ENCODE measurements at regions not wholly inside any gene's neighbourhood (a gene's known extent, or its start where the extent isn't known, plus 50 kb on each side); places are given as distances from the start of the nearest gene placed in this dataset.
"Not testable (repeated sequence)": the region's sequence is repeated elsewhere in the genome, so short reads cannot be mapped to it uniquely, and the experiment has no call there.

- no peak for DNase-seq
These were observed 445.0 kb upstream of the TRPC7 start for GRCh38 chr5:136810261-136810801.

- peak; percentile 5 for DNase-seq
These were observed 444.0 kb upstream of the TRPC7 start for GRCh38 chr5:136809382-136809781.

DNA sequence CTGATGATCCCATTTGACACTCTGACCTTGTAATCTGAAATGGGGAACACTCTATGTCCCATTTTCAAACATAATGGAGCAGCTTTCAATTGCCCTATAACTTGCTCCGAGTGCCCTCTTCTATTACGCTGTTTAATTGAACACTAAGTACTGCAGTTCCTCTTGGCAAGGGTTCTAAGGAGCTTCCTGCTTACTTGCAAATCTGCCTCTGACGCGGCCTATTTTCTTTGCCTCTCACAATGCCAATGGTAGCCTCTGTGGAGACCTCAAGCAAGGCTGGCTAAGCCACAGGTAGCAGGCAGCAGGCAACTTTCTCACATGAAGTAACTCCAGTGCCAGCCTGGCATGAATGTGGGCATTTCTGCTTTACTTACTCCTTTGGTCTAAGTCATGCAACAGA, 443.4 kb upstream of the TRPC7 start:
- no peak for DNase-seq

DNA sequence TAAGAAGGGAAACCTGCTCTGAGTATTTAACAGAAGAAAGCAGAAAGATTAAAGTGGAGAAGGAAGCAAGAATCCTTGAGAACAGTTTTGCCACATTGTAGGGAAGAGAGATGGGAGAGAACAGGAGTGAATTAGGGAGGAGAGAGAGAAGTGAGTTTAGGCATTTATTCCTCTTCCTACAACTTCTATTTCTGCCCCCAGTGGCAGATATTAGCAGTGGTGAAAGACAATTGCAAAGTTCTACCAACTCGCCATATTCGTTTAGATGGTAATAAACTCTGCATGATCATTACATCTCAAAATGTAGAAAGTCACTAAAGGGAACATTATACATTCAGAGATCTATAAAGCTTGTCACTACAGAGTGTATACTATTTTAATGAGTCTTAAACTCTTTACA, 440.1 kb upstream of the TRPC7 start:
- DNase-seq, result no peak

GRCh38 chr5:136802383-136802782, 437.0 kb upstream of the TRPC7 start:
- DNase-seq, result no peak

DNA sequence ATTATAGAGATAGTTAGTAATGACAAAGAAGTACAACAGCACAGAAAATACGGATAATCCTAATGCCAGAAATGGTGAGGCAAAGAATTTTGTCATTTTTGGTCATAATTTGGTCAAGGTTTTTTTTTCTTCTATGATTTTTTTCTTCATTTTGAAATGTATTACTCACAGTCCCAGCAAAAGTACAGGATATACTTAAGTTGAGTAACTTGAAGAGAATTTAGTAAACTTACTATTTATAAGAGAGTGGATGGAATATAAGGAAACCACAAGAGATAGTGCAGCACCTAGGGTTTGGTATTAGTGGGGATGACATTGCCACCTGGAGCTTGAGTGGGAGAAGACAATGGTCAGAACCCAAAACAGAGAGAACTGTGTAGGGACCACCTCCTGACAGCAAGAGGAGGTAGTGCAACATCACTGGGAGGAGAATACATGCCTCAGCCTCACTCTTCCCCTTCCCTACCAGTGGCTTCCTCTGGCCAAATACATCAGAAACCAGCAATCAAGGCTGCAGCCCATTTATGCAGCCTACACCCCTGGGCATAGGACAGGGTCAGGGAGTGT, 434.5 kb upstream of the TRPC7 start:
- DNase-seq, result no peak

GRCh38 chr5:136793300-136793699, 428.0 kb upstream of the TRPC7 start:
- DNase-seq, result no peak

DNA sequence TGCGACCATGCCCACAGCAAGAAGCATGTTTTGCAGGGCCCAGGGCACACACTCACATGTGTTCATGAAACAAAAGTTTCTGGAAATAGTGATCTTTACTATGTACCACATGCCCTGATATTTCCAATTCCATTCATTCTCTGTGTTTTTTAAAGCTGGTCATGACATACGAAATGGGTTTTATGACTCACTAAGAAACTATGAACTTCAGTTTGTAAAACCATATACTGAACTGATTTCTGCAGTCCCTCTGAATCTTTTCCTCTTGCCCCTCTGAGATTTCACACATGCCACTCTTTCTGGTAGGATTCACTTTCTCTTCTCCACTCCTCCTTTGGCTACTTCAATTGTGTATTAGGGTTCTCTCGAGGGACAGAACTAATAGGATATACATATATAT, 416.1 kb upstream of the TRPC7 start:
- DNase-seq, result no peak

GRCh38 chr5:136780518-136780917, 415.2 kb upstream of the TRPC7 start:
- no peak for DNase-seq

DNA sequence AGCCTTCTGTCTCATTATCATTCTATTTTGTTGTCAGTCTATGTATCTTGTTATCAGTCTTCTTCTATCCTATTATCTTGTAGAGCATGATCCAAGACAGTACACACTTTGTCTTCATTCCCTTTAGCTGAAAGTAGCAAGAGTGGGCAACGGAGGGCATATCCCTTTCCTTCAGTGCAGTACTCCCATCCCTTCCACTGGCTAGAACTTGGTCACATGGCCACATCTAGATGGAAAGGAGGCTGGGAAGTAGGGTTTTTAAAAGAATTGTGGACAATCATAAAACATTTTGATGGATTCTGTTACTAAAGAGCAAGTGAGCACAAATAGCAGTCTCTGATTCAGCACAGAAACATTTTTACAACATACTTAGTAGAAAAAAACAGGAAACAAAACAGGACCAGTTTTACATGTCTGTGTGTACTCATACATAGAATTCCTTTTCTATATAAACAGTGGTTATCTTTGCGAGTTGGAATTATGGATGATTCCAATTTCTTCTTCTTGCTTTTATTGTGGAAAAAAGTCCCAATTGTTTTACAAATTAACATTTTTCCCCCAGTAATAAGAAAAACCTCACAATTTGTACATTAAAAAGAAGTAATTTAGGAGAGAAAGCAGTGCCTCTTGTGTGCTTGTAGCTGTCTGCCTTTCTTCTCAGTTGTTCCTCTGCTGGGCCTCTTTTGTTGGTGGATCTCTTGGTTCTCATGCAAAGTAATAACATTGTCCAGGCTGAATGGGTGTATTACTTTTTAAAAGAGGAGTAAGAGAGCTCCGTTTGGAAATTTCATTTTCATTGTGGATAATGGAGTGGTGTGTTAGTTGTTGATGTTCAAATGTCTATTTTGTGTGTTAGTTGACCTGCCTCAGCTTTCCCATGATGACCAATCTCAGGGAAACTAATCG, 410.9 kb upstream of the TRPC7 start:
- no peak for DNase-seq

GRCh38 chr5:136772491-136772890, 407.1 kb upstream of the TRPC7 start:
- DNase-seq, result no peak

DNA sequence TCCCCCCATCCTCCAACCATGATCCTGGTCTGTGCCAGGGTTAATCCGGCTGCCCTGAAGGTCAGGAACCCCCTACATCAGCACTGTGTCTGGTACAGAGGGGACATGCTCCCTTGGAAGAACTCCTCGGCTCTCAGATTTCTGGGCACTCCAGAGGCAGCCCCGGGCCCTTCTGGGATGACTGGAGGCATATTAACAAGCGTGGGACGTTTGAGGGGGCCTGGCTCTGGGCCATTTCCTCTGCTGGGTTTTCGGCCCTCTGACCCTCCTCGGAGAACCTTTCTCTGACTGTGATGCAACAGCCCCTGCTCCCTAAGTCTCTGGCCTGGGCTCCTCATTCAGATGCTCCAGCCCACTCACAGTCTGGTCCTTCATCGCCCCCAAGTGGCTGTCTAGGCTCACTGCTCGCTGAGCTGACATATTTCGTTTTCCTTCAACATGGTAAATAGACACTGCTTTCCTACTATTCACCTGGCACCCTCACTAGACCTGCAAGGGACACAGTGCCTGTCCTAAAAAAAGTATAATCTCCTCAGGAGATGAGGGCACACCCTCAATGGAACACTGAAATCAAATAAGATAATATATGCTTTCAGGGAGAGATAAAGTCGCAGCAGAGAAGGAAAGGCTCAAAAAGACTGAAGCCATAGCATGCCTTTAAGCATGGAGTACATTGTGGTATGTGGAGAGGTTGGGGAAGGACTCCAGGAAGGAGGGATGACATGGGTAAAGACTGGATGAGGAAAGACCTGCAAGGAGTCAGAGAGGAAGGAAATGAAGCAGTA, 404.7 kb upstream of the TRPC7 start:
- DNase-seq, result peak; percentile 22

DNA sequence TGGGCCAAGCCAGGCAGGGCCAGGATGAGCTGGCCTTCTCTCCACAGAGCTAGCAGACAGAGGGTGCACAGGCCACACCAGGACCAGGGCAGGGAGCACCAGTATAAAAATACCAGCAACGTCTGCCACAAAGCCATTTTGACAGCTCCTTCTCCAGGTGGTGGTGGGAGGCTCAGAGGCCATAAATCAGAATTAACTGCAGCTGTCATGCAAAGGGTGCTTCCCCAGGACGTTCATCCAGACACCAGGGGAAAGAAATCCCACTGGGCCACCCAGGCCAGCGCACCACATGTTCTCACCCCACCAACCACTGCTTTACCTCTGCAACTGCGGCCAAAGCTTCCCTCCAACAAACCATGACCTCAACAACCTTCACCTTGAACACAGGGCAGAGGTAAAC, 403.7 kb upstream of the TRPC7 start:
- no peak for DNase-seq

DNA sequence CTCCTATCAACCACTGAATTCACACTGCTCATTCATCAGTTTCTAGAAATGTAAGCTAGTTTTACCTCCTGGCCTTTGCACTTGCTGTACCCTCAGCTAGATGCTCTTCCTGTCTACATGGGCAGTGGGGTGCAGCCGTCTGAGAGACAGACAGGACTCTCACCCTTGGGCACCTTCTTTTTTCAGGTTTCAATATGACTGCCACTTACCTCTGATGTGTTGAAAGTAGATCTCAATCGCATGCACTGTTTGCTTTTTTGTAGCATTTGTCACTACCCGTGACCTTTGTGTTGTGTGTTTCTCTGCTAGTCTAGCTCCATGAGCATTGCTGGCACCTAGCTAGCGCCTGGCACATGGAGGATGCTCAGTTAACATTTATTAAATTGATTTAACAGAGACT, 403.1 kb upstream of the TRPC7 start:
- no peak for DNase-seq

DNA sequence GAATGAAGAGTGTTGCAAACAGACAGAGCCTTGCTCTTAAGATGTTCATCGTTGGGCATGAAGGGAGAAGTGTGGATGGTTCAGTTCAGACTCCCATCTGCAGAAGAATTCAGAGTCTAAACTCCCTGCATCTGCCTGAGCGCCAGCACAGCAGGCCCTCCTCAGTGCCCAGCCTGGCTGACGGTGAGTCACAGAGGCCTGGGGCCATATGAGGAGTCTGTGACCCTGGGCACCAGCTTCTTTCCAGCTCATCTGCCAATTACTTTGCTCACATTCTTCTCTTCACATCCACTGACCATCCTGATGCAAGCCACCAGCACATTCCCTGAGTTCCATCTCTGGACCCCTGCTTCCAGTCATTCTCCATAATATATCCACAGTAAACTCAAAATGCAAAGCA, 401.1 kb upstream of the TRPC7 start:
- DNase-seq, result no peak

DNA sequence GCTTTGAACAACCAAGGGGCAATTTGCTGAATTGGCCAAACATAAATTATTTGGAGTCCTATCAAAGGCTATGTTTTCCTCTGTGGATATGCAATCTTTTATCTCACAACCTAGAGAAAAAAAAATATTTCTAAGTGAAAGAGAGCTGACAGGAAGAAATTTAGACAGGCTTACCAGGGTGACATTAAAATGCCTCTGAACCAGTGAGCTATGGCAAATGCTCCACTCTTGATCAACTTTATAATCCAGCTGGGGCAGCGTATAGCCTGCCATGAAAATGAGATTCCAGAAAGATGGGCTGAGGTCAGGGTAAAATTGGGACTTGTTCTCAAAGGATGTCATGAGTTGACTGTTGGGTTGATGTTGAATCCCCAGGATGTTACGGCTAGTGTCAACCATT, 399.3 kb upstream of the TRPC7 start:
- DNase-seq, result no peak

DNA sequence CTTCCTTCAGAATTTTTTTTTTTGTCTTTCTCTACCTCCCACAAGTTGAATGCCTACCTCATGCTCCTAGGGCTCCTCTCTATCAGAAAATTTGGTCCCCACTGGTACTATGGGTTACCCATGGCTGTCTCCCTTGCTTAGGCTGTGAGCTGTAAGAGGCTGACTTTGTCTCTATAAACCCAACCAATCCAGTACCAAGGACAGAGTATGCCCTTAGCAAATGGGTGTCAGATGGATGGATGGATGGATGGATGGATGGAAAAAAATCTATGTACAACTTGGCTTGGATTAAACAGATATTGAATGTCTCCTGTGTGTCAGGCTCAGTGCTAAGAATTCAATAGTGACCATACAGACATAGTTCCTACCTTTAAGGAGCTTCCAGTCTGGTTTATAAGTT, 398.2 kb upstream of the TRPC7 start:
- DNase-seq, result no peak

GRCh38 chr5:136754216-136754615, 388.9 kb upstream of the TRPC7 start:
- no peak for DNase-seq

GRCh38 chr5:136750224-136750862, 385.0 kb upstream of the TRPC7 start:
- no peak for DNase-seq

DNA sequence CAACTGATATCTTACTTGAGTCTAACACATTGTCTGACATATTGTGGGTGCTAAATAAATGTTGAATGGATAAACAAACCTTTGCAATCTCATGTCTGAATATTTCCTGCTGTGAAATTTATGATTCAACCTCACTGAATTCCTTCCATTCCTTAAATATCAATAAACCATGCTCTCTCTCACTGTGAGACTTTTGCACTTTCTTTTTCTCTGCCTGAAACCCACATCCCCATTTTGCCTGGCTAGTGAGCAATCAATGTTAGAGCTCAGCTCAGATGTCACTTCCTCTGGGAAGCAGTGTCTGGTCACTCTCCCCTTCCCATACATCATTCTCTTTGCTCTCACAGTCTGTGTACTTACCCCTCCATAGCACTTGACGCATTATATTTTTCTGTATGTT, 383.7 kb upstream of the TRPC7 start:
- DNase-seq, result no peak

DNA sequence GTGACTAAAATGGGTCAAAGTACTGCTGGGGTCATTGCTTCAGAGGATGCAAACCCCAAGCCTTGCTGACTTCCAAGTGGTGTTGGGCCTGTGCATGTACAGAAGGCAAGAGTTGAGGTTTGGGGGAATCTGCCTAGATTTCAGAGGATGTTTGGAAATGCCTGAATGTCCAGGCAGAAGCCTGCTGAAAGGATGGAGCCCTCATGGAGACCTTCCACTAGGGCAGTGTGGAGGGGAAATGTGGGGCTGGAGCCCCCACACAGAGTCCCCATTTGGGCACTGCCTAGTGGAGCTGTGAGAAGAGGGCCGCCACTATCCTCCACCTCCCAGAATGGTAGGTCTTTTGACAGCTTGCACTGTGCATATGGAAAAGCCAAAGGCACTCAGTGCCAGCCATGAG, 377.7 kb upstream of the TRPC7 start:
- DNase-seq, result no peak

DNA sequence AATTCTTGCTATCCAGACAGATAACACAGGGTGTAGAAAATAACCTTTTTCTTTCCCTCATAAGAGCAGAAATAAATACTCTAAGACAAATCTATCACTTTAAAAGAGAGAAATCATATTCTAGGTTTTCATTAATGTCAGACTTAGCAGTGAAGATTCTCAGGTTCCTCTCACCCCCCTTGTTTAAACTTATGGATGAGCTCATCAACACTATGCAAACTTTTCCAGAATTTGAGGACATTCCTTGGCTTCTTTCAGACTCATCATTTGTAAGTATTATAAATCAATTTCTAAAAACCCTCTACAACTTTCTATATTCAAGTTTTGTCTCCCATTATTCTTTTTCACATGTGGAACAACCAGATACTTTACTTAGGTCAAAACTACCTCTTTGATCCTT, 374.9 kb upstream of the TRPC7 start:
- no peak for DNase-seq

GRCh38 chr5:136739271-136739670, 373.9 kb upstream of the TRPC7 start:
- not testable (repeated sequence) for DNase-seq
